Keratinocyte (primary cell): ENCODE measurements at regions not wholly inside any gene's neighbourhood (a gene's known extent, or its start where the extent isn't known, plus 50 kb on each side); places are given as distances from the start of the nearest gene placed in this dataset.
A peak's percentile ranks its signal among the peaks of the same experiment; 100 is the strongest.

Experiments
- DNase-seq: peaks from one replicate; pipeline ENCODE4 v3.0.0-alpha.2; 2011; ENCODE audit warnings: low read depth, missing footprints, low spot score
- FAIRE-seq: peaks from 2 replicates; lab custom pipeline; 2011; peaks lifted over from hg19 to GRCh38; lab: Jason Lieb, UNC
- H2AFZ ChIP-seq: 2 replicates; pipeline ENCODE4 v1.6.0; 2012; ENCODE audit warnings: low read length, control low read depth, inconsistent platforms; ENCODE audit not compliant: control insufficient read depth
- H3K27ac ChIP-seq: 2 replicates; pipeline ENCODE4 v1.5.1; 2011; ENCODE audit warnings: low read length; ENCODE audit not compliant: control insufficient read depth, insufficient read depth
- H3K27me3 ChIP-seq: 3 replicates; pipeline ENCODE4 v1.6.0; 2011; ENCODE audit warnings: low read length; ENCODE audit not compliant: control insufficient read depth, insufficient read depth; ENCODE audit errors: extremely low read depth
- H3K36me3 ChIP-seq, 2 experiments: 2 replicates in 1 of 2; 3 replicates in 1 of 2; pipeline ENCODE4 v1.5.1; 2011; ENCODE audit warnings: low read length in 2 of 2, mild to moderate bottlenecking in 1 of 2; ENCODE audit not compliant: control insufficient read depth in 2 of 2, insufficient read depth in 2 of 2; ENCODE audit errors: extremely low read depth in 1 of 2
- H3K4me1 ChIP-seq: 3 replicates; pipeline ENCODE4 v1.5.1; 2011; ENCODE audit warnings: low read length; ENCODE audit not compliant: control insufficient read depth, insufficient read depth; ENCODE audit errors: extremely low read depth
- H3K4me2 ChIP-seq: 3 replicates; pipeline ENCODE4 v1.6.0; 2011; ENCODE audit warnings: low read depth, low read length; ENCODE audit not compliant: control insufficient read depth, insufficient read depth; ENCODE audit errors: extremely low read depth
- H3K4me3 ChIP-seq, 3 experiments: fragments of 200-600 bp in 1 of 3; sonication (generic) in 1 of 3; 2 replicates in 2 of 3; 3 replicates in 1 of 3; pipeline ENCODE4 v1.5.1; 2011 to 2016; ENCODE audit warnings: low read length in 3 of 3, mild to moderate bottlenecking in 3 of 3, control low read depth in 2 of 3, inconsistent platforms in 1 of 3, low read depth in 1 of 3, mixed read lengths in 1 of 3, mixed run types in 1 of 3, moderate library complexity in 1 of 3; ENCODE audit not compliant: control insufficient read depth in 2 of 3, insufficient read depth in 2 of 3; ENCODE audit errors: extremely low read depth in 1 of 3
- H3K79me2 ChIP-seq: 2 replicates; pipeline ENCODE4 v1.6.0; 2012; ENCODE audit warnings: low read length; ENCODE audit not compliant: control insufficient read depth, insufficient read depth
- H3K9ac ChIP-seq: 3 replicates; pipeline ENCODE4 v1.6.0; 2011; ENCODE audit warnings: low read length; ENCODE audit not compliant: control insufficient read depth, insufficient read depth; ENCODE audit errors: extremely low read depth
- H3K9me1 ChIP-seq: 3 replicates; pipeline ENCODE4 v1.6.0; 2011; ENCODE audit warnings: low read length; ENCODE audit not compliant: control insufficient read depth, insufficient read depth; ENCODE audit errors: extremely low read depth
- H3K9me3 ChIP-seq: 2 replicates; pipeline ENCODE4 v1.5.1; 2012; ENCODE audit warnings: low read depth, low read length; ENCODE audit not compliant: control insufficient read depth
- H4K20me1 ChIP-seq: 3 replicates; pipeline ENCODE4 v1.6.0; 2011; ENCODE audit warnings: low read length; ENCODE audit not compliant: control insufficient read depth, insufficient read depth; ENCODE audit errors: extremely low read depth
- EZH2 ChIP-seq: IDR thresholded peaks from one replicate; pipeline ENCODE4 v1.6.1; 2012; ENCODE audit warnings: inconsistent platforms, mild to moderate bottlenecking, low read length, moderate library complexity
- dilution Hi-C: fragments of 300-500 bp; cut with MboI; formaldehyde crosslinking; loops from one replicate; pipeline ENCODE4 v1.7.0; 2020; ENCODE audit warnings: low sequenced_read_pairs; ENCODE audit not compliant: extremely low pct_ligation_motif_present
- TF ChIP-seq, protein P1 (sequence below), 3 experiments: IDR thresholded peaks in 1 of 3; conservative IDR thresholded peaks in 1 of 3; optimal IDR thresholded peaks in 1 of 3; 2 replicates in 2 of 3; 3 replicates in 1 of 3; pipeline versions ENCODE3 to v1.5.1; 2011; ENCODE audit warnings: low read length in 3 of 3, mild to moderate bottlenecking in 3 of 3, moderate library complexity in 2 of 3, control low read depth in 1 of 3, inconsistent platforms in 1 of 3; ENCODE audit not compliant: insufficient read depth in 2 of 3; ENCODE audit errors: extremely low read depth in 1 of 3

DNA sequence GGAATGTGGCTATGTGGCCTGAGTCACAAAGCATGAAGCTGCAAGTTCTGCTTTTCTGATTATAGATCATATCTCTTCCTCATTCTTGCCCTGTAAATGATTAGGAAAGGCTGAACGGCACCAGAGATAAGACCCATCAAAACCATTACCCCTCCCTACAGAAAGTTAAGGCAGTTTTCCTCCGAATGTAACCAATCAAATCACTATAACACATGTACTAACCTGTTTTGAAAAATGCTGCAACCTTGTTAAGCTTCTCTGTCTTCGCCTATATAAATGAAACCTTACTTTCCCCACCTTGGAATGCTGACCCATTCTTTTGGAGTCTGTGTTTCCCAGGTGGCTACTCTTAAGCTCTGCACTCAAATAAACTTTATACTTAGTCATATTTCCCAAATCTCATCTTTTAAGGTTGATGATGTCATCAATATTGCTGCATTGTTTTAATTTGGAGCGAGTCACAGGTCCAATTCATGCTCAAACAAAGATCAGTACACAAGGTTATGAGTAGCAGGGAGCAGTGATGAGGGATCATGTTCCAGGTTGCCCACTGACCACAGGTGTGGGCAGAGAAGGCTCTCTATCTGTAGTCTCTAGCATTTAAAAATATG lies 662.3 kb downstream of the IRS1 start:
- Histone ChIP-seq H3K36me3 (no peaks in the 10 kb centered on the region), H2AFZ (peak overlapping the region; percentile 4), H3K4me3 (peak overlapping the region in 2 of 3 experiments; percentile 13 to 21), H3K27me3 (no peaks in the 10 kb centered on the region), H4K20me1 (no peaks in the 10 kb centered on the region), H3K9ac (peak overlapping the region; percentile 60), H3K4me1 (peaks cover 22% of the 10 kb centered on the region), H3K79me2 (no peaks in the 10 kb centered on the region), H3K9me1 (no peaks in the 10 kb centered on the region), H3K4me2 (peak overlapping the region; percentile 67), H3K9me3 (no peaks in the 10 kb centered on the region), H3K27ac (peak overlapping the region; percentile 88)
- TF ChIP-seq, protein P1, sequence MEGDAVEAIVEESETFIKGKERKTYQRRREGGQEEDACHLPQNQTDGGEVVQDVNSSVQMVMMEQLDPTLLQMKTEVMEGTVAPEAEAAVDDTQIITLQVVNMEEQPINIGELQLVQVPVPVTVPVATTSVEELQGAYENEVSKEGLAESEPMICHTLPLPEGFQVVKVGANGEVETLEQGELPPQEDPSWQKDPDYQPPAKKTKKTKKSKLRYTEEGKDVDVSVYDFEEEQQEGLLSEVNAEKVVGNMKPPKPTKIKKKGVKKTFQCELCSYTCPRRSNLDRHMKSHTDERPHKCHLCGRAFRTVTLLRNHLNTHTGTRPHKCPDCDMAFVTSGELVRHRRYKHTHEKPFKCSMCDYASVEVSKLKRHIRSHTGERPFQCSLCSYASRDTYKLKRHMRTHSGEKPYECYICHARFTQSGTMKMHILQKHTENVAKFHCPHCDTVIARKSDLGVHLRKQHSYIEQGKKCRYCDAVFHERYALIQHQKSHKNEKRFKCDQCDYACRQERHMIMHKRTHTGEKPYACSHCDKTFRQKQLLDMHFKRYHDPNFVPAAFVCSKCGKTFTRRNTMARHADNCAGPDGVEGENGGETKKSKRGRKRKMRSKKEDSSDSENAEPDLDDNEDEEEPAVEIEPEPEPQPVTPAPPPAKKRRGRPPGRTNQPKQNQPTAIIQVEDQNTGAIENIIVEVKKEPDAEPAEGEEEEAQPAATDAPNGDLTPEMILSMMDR (optimal IDR thresholded peaks at IDR 0.05 in 1 of 3, IDR thresholded peaks at IDR 0.05 in 1 of 3, conservative IDR thresholded peaks at IDR 0.05 in 1 of 3; ENCODE audit: extremely low read depth in 1 of 3, insufficient read depth in 2 of 3, low read length in 3 of 3), result no peak
- TF ChIP-seq EZH2, result no peak
- dilution Hi-C loops, result no loop called here
- DNase-seq, result peak; percentile 94
- FAIRE-seq, result peak; percentile 97

DNA sequence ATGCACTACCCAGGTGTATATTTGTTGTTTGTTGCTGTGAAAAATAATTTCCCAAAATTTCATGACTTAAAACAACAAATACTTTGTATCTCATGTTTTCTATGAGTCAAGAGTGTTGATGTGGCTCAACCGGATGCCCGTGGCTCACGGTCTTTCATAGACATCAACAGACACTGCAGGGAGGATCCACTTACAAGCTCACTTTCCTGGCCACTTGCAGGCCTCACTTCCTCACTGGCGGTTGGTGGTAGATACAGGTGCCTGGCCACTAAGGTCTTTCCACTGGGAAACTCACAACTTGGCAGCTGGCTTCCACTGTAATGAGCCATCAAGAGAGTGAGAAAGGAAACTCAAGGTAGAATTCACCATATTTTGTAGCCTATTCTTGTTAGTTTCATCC lies 662.9 kb downstream of the IRS1 start:
- DNase-seq (peak; percentile 21), FAIRE-seq (peak; percentile 60)
- H3K36me3 ChIP-seq, result no peaks in the 10 kb centered on the region
- peak overlapping the region; percentile 67 for H3K4me2 ChIP-seq
- peak overlapping the region; percentile 4 for H2AFZ ChIP-seq
- H3K9me1 ChIP-seq, result no peaks in the 10 kb centered on the region
- H3K27me3 ChIP-seq, result no peaks in the 10 kb centered on the region
- peak overlapping the region in 1 of 3 experiments; percentile 13 for H3K4me3 ChIP-seq
- TF ChIP-seq, protein P1 (optimal IDR thresholded peaks at IDR 0.05 in 1 of 3, IDR thresholded peaks at IDR 0.05 in 1 of 3, conservative IDR thresholded peaks at IDR 0.05 in 1 of 3; ENCODE audit: extremely low read depth in 1 of 3, insufficient read depth in 2 of 3, low read length in 3 of 3), result no peak
- no peak for TF ChIP-seq EZH2
- dilution Hi-C loops, result no loop called here
- peaks cover 22% of the 10 kb centered on the region for H3K4me1 ChIP-seq
- H3K79me2 ChIP-seq, result no peaks in the 10 kb centered on the region
- no peaks in the 10 kb centered on the region for H4K20me1 ChIP-seq
- H3K27ac ChIP-seq, result peak overlapping the region; percentile 88
- H3K9me3 ChIP-seq, result no peaks in the 10 kb centered on the region
- H3K9ac ChIP-seq, result peak overlapping the region; percentile 60
